Epidermal melanocyte (primary cell): ENCODE measurements at regions not wholly inside any gene's neighbourhood (a gene's known extent, or its start where the extent isn't known, plus 50 kb on each side); places are given as distances from the start of the nearest gene placed in this dataset.

Experiments
- DNase-seq: peaks from one replicate; pipeline ENCODE4 v3.0.0; 2011; ENCODE audit warnings: low spot score; ENCODE audit not compliant: insufficient read length

DNA sequence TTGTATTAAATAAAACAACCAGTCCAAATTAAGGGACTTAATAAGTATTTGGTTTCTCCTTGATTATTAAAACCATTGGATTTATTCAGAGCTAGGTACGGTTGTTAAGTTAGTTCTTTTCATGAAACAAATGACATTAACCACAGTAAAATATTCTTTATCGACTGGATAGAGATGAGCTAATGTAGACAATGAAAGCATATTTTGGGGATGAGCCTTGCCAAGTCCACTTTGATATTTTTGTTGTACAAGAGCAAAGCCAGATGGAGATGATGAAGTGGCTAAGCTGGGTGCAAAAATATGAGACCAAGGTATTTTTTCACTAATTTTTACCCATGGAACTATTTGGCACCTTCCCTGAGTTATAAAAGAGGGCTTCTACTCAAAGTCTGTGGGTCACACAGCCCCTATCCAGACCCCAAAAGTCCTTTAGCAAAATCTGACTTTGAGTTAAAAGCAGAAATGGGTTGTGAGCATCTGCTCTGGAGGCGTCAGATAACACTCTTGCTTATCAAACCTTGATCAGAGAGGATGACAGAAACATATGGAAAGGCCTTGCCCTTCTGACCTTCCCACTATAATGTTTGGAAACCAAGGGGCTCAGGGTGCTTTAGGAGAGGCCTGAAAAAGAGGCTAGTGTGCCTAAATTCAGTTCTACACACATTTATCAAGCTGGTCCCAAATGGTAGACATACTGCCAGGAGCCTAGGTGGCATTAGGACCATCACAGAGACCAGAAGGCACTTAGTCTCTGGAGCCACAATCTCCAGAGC, 456.8 kb downstream of the MTX2 start:
- DNase-seq: no peak

GRCh38 chr2:176727696-176728095, 458.5 kb downstream of the MTX2 start:
- no peak for DNase-seq

GRCh38 chr2:176729706-176730569, 460.7 kb downstream of the MTX2 start:
- DNase-seq: peak; percentile 20

DNA sequence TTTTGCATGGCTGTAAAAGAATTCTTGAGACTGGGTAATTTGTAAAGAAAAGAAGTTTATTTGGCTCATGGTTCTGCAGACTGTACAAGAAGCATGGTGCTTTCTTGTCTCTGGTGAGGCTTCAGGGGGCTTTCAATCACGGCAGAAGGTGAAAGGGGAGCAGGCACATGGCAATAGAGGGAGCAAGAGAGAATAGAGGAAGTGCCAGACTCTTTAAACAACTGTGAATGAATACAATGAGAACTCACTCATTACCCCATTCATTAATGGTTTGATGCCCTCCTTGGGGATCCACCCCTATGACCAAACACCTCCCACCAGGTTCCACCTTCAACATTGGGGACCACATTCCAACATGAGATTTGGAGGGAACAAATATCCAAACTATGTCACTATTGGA, 463.5 kb downstream of the MTX2 start:
- no peak for DNase-seq

DNA sequence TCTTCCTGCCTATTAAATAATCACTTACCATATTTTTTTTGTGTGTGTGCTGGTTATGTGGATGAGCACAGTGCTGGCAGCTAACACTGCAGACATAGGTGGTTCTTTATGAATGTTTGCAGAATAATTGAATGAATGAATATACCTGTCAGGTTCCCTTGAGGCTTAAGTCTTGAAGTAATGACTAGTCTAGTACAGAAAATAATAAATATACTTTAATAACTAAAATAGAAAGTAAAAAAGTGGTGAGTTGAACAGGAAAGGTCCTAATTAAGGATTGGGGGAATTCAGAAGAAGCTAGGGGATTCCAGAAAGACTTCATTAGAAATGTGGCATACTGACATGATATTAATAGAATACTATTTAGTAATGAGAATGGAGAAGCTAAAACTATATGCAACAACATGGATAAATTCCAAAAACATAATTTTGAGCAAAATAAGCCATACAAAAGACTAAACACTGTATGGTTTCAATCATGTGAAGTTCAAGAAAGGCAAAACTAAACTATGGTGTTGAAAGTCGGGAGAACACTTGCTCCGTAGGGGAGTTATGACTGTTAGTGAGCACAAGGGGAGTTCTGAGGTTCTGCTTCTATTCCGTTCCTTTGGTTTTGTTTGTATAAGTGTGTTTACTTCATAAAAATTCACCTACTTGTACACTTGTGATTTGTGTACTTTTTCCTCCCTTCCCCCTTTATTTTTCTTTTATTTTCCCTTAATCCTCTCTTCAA, 464.6 kb downstream of the MTX2 start:
- DNase-seq: no peak

DNA sequence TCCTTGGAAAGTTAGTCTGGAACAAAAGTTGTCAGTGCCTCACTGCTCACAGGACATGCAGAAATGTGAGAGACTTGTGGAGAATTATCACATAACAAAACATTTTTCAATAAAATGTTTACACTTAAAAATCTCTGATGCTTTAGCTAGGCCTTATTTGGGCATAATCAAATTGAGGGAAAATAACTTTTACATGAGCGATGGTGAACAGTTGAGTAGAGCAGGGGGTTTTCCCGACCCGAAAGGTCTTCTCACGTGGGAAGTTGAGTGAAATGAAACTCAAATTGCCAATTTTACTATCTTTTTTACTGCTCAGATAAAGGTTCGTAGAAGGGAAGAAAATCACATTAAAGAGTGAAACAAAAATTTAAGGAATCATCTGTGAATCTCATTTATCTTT, 465.6 kb downstream of the MTX2 start:
- DNase-seq: no peak

GRCh38 chr2:176742271-176742670, 470.3 kb upstream of the HNRNPA3 start:
- no peak for DNase-seq

GRCh38 chr2:176743671-176744070, 468.9 kb upstream of the HNRNPA3 start:
- DNase-seq: no peak

- DNase-seq: no peak
Measured at GRCh38 chr2:176744146-176744545, 468.4 kb upstream of the HNRNPA3 start.

GRCh38 chr2:176745543-176746200, 466.9 kb upstream of the HNRNPA3 start:
- DNase-seq: no peak

- no peak for DNase-seq
Measured at GRCh38 chr2:176746411-176746810, 466.2 kb upstream of the HNRNPA3 start.

DNA sequence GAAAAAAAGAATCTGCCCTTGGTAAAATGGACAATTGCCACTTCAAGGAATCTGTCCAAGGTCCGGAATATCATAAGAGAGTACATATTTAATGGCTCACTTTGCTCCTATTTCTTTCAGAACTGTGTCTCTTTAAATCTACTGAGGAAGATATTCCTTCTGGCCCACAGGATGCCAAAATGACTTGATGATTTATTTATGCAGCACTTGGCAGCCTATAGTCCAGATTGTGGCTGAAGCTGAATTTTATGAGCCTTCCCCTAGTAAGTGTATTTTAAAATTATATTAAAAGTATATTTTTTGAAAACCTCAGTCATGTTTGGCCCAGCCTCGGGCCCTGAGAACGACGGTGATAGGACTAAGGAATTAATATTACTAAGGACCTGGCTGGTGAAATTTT, 465.1 kb upstream of the HNRNPA3 start:
- DNase-seq: no peak

GRCh38 chr2:176747928-176748327, 464.7 kb upstream of the HNRNPA3 start:
- DNase-seq: no peak

- DNase-seq: no peak
Measured at GRCh38 chr2:176748662-176749061, 463.9 kb upstream of the HNRNPA3 start.

GRCh38 chr2:176751314-176752227, 461.0 kb upstream of the HNRNPA3 start:
- DNase-seq: no peak

DNA sequence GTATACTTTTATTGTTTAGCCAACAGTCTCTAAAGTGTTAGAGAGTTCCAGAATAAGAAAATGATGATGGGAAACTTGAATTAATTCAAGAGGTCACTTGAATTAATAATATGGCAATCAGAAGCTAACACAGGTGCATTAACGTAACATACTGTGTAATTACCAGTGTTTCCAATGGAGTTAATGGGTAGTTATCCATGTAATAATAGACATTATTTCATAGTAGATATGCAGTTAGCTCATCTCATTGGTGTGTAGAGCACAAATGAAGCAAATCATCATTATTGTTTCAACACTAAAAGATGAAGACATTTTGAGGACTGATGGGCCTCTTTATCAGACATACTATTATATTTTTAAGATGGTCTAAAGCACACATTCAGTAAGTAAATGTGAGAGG, 460.3 kb upstream of the HNRNPA3 start:
- no peak for DNase-seq

- no peak for DNase-seq
Measured at GRCh38 chr2:176753205-176753604, 459.4 kb upstream of the HNRNPA3 start.

- no peak for DNase-seq
Measured at GRCh38 chr2:176753752-176754474, 458.7 kb upstream of the HNRNPA3 start.

DNA sequence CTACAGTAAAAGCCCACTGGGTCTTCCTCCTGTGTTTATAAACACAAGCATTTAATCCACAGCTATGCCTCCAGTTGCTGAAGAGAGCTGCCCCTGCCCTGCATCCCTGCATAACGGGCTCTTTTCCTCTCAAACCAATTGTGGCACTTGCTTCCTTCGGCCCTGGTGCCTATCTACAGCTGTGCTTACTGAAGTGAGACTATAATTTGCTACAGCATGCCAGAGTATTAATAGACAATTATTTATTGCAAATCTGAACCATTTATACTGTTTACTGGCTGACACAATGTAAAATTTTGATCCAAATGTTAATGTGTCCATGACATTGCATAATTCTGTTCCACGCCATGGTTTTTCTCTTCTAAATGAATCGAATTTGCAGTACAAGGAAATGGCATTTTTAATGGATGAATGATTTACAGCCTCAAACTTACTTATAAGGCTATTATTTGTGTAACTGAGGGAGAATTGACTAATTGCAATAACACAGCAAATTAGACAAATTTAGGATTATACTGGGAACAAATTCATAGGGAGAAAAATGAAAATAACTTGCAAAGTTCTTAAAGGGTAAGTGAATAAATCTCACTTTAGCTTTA, 457.0 kb upstream of the HNRNPA3 start:
- DNase-seq: no peak
